IMR-90 (cell line): ENCODE measurements at regions not wholly inside any gene's neighbourhood (a gene's known extent, or its start where the extent isn't known, plus 50 kb on each side); places are given as distances from the start of the nearest gene placed in this dataset.

Experiments
- ATAC-seq: fragments of 200-7000 bp; cut with Tn5 transposase; 2 replicates; pipeline ENCODE4 v1.9.1; 2020; ENCODE audit warnings: low read depth, mild to moderate bottlenecking, moderate library complexity
- BruUV-seq: library from RNA; stranded (reverse); fragments of 400-500 nt; replicated peaks from 2 replicates; lab custom pipeline; 2021; lab: Mats Ljungman, UMichigan
- CTCF ChIA-PET: fragments of 300-600 bp; formaldehyde crosslinking; extraction: SDS; loops from one replicate; lab custom pipeline; 2021; ENCODE audit warnings: antibody characterized with exemption; lab: Yijun Ruan, JAX
- POLR2A ChIA-PET: fragments of 300-600 bp; sonication (Branson Sonifier 250); formaldehyde crosslinking; loops from one replicate; lab custom pipeline; 2022; ENCODE audit warnings: antibody characterized with exemption; ENCODE audit not compliant: unreplicated experiment; lab: Charles Lee
- DNase-seq: peaks from one replicate; pipeline ENCODE4 v3.0.0; 2013
- H2AFZ ChIP-seq: replicated peaks from 2 replicates; pipeline ENCODE3; 2013; ENCODE audit warnings: low read length, mild to moderate bottlenecking; ENCODE audit not compliant: poor library complexity
- H2AK5ac ChIP-seq: 2 replicates; pipeline ENCODE4 v1.6.1; 2013; ENCODE audit warnings: low read depth, low read length, inconsistent platforms
- H2AK9ac ChIP-seq: replicated peaks from 2 replicates; pipeline ENCODE3; 2013; ENCODE audit warnings: mild to moderate bottlenecking, low read depth, low read length, moderate library complexity; ENCODE audit not compliant: poor library complexity
- H2BK120ac ChIP-seq: 2 replicates; pipeline ENCODE4 v1.6.1; 2013; ENCODE audit warnings: low read depth, low read length, inconsistent platforms
- H2BK15ac ChIP-seq: 3 replicates; pipeline ENCODE4 v1.6.1; 2013; ENCODE audit warnings: low read depth, low read length, inconsistent platforms
- H2BK20ac ChIP-seq: 2 replicates; pipeline ENCODE4 v1.6.1; 2013; ENCODE audit warnings: low read depth, mild to moderate bottlenecking, inconsistent platforms, low read length, moderate library complexity
- H2BK5ac ChIP-seq: 2 replicates; pipeline ENCODE4 v1.6.1; 2013; ENCODE audit warnings: mild to moderate bottlenecking, low read depth, low read length, inconsistent platforms; ENCODE audit not compliant: poor library complexity, severe bottlenecking
- H3K14ac ChIP-seq: replicated peaks from 2 replicates; pipeline ENCODE4 v1.6.1; 2013; ENCODE audit warnings: low read depth, low read length, inconsistent platforms
- H3K18ac ChIP-seq: 2 replicates; pipeline ENCODE4 v1.6.1; 2013; ENCODE audit warnings: low read depth, low read length, control low read depth
- H3K23ac ChIP-seq: 2 replicates; pipeline ENCODE4 v1.6.1; 2013; ENCODE audit warnings: low read depth, low read length, inconsistent platforms
- H3K27ac ChIP-seq: 2 replicates; pipeline ENCODE4 v1.5.1; 2013; ENCODE audit warnings: mild to moderate bottlenecking, control low read depth, low read length; ENCODE audit not compliant: insufficient read depth
- H3K27me3 ChIP-seq: 2 replicates; pipeline ENCODE4 v1.6.1; 2013; ENCODE audit warnings: low read length; ENCODE audit not compliant: control insufficient read depth, insufficient read depth
- H3K36me3 ChIP-seq: 2 replicates; pipeline ENCODE4 v1.6.1; 2013; ENCODE audit warnings: low read length, mixed read lengths; ENCODE audit not compliant: control insufficient read depth, insufficient read depth
- H3K4ac ChIP-seq: 2 replicates; pipeline ENCODE4 v1.6.1; 2013; ENCODE audit warnings: low read depth, low read length, inconsistent platforms
- H3K4me1 ChIP-seq: 2 replicates; pipeline ENCODE4 v1.6.1; 2013; ENCODE audit warnings: low read length, mixed read lengths; ENCODE audit not compliant: control insufficient read depth, insufficient read depth
- H3K4me2 ChIP-seq: 2 replicates; pipeline ENCODE4 v1.6.1; 2013; ENCODE audit warnings: low read depth, mild to moderate bottlenecking, control low read depth, low read length, moderate library complexity
- H3K4me3 ChIP-seq: 2 replicates; pipeline ENCODE4 v1.5.1; 2013; ENCODE audit warnings: low read depth, mild to moderate bottlenecking, control low read depth, low read length, moderate library complexity; ENCODE audit not compliant: insufficient read depth
- H3K56ac ChIP-seq: 2 replicates; pipeline ENCODE4 v1.6.1; 2013; ENCODE audit warnings: low read length, inconsistent platforms; ENCODE audit not compliant: insufficient read depth; ENCODE audit errors: extremely low read depth
- H3K79me1 ChIP-seq, 2 experiments: 2 replicates each; pipeline ENCODE4 v1.6.1; 2013; ENCODE audit warnings: low read length in 2 of 2, inconsistent platforms in 1 of 2, low read depth in 1 of 2
- H3K9ac ChIP-seq: 2 replicates; pipeline ENCODE4 v1.6.1; 2013; ENCODE audit warnings: low read depth, low read length, control low read depth
- H3K9me1 ChIP-seq: 2 replicates; pipeline ENCODE4 v1.6.1; 2013; ENCODE audit warnings: low read length, inconsistent platforms; ENCODE audit not compliant: insufficient read depth
- H3K9me3 ChIP-seq: 2 replicates; pipeline ENCODE4 v1.6.1; 2013; ENCODE audit warnings: low read length; ENCODE audit not compliant: control insufficient read depth, insufficient read depth
- H4K20me1 ChIP-seq: 2 replicates; pipeline ENCODE4 v1.6.1; 2013; ENCODE audit warnings: low read length, inconsistent platforms; ENCODE audit not compliant: insufficient read depth
- H4K5ac ChIP-seq: 2 replicates; pipeline ENCODE4 v1.6.1; 2013; ENCODE audit warnings: mild to moderate bottlenecking, low read depth, low read length, control low read depth
- H4K8ac ChIP-seq, 2 experiments: 2 replicates each; pipeline ENCODE4 v1.6.1; 2013; ENCODE audit warnings: low read depth in 2 of 2, low read length in 2 of 2, control low read depth in 1 of 2, inconsistent platforms in 1 of 2
- H4K91ac ChIP-seq: 2 replicates; pipeline ENCODE4 v1.6.1; 2013; ENCODE audit warnings: low read depth, low read length, inconsistent platforms; ENCODE audit not compliant: insufficient read depth
- BHLHE40 ChIP-seq: fragments of 150-350 bp; IDR thresholded peaks from 2 replicates; pipeline ENCODE4 v1.6.1; 2016; ENCODE audit warnings: mild to moderate bottlenecking, low read depth, low read length
- FOS ChIP-seq: fragments of 150-350 bp; IDR thresholded peaks from 2 replicates; pipeline ENCODE4 v1.6.1; 2016; ENCODE audit warnings: low read depth, low read length
- MAZ ChIP-seq: IDR thresholded peaks from 2 replicates; pipeline ENCODE4 v1.6.1; 2012; ENCODE audit warnings: low read depth, mild to moderate bottlenecking, low read length, improper control_type of control experiment, moderate library complexity, borderline replicate concordance
- POLR2A ChIP-seq: IDR thresholded peaks from 2 replicates; pipeline ENCODE4 v1.6.1; 2012; ENCODE audit warnings: mild to moderate bottlenecking, low read depth, low read length
- RAD21 ChIP-seq: IDR thresholded peaks from 2 replicates; pipeline ENCODE4 v1.6.1; 2012; ENCODE audit warnings: low read length, improper control_type of control experiment
- RCOR1 ChIP-seq: IDR thresholded peaks from 2 replicates; pipeline ENCODE4 v1.6.1; 2012; ENCODE audit warnings: mild to moderate bottlenecking, low read length, improper control_type of control experiment; ENCODE audit not compliant: insufficient replicate concordance
- RFX5 ChIP-seq: IDR thresholded peaks from 2 replicates; pipeline ENCODE4 v1.8.0; 2012; ENCODE audit warnings: low read depth, mild to moderate bottlenecking, low read length, moderate library complexity
- WGBS, 2 experiments: methylation state at CpG; one replicate each; pipeline versions ENCODE4 v1.1.5 to v1.1.7; 2013; ENCODE audit warnings: missing lambda C conversion rate in 2 of 2; ENCODE audit not compliant: insufficient read length in 1 of 2; ENCODE audit errors: extremely low coverage in 2 of 2; 5-methylcytosine and 5-hydroxymethylcytosine counted together
- dilution Hi-C: fragments of 300-500 bp; cut with HindIII; formaldehyde crosslinking; loops from one replicate; pipeline ENCODE4 v1.14.3; 2018; ENCODE audit warnings: low sequenced_read_pairs; ENCODE audit not compliant: unreplicated experiment
- in situ Hi-C: fragments of 300-500 bp; cut with MboI; formaldehyde crosslinking; loops from 3 replicates; pipeline ENCODE4 v1.14.3; 2019; ENCODE audit warnings: low sequenced_read_pairs, inconsistent platforms, mixed read lengths
- intact Hi-C: fragments of 100-400 bp; cut with micrococcal nuclease; formaldehyde crosslinking; loops from 2 replicates; pipeline ENCODE4 v1.10.0; 2022

GRCh38 chr3:154919226-154919625, 160.9 kb upstream of the MME start:
- Histone ChIP-seq H3K79me1 (no peaks in the 10 kb centered on the region), H2BK120ac (no peak overlapping the region), H3K4me3 (no peak overlapping the region), H3K56ac (no peak overlapping the region), H3K4me1 (no peaks in the 10 kb centered on the region), H3K9me1 (no peaks in the 10 kb centered on the region), H3K14ac (no peak overlapping the region), H4K20me1 (no peaks in the 10 kb centered on the region), H2BK15ac (no peak overlapping the region), H3K23ac (no peak overlapping the region), H3K18ac (no peak overlapping the region), H2BK5ac (no peak overlapping the region), H3K9me3 (peaks cover 6% of the 10 kb centered on the region; the same call in 1 of the 2 replicates), H4K91ac (no peak overlapping the region), H3K27me3 (no peaks in the 10 kb centered on the region), H2AK5ac (no peak overlapping the region), H2BK20ac (no peak overlapping the region), H4K5ac (no peak overlapping the region), H2AFZ (no peak overlapping the region), H3K36me3 (no peaks in the 10 kb centered on the region), H3K9ac (no peak overlapping the region), H3K27ac (no peak overlapping the region), H4K8ac (no peak overlapping the region), H3K4ac (no peak overlapping the region), H2AK9ac (no peak overlapping the region), H3K4me2 (no peak overlapping the region)
- DNase-seq (no peak), ATAC-seq (no peak)
- WGBS, 2 experiments, result no CpG with 5 or more reads among the region's 1 CpG
- dilution Hi-C loops, result no loop called here
- intact Hi-C loops, result no loop called here
- BruUV-seq, result no TSS peak
- CTCF ChIA-PET, result no interaction called here
- in situ Hi-C loops, result no loop called here
- TF ChIP-seq MAZ (no peak), RFX5 (no peak), BHLHE40 (no peak), RAD21 (no peak), RCOR1 (no peak), POLR2A (no peak), FOS (no peak)
- POLR2A ChIA-PET, result no interaction called here
